ENCODE measurements at regions not wholly inside any gene's neighbourhood (a gene's known extent, or its start where the extent isn't known, plus 50 kb on each side); places are given as distances from the start of the nearest gene placed in this dataset.
"Not testable (repeated sequence)": the region's sequence is repeated elsewhere in the genome, so short reads cannot be mapped to it uniquely, and the experiment has no call there.

GRCh38 chr5:50343715-50344114, 97.4 kb downstream of the EMB start:
- no peak overlapping the region for H3K4me3 ChIP-seq (ENCODE audit: low read depth, low read length)
- DNase-seq (ENCODE audit: low read depth) = no peak
- TF ChIP-seq CTCF (IDR thresholded peaks at IDR 0.05; ENCODE audit: insufficient read depth, low read length) = no peak

GRCh38 chr5:50340757-50341156, 100.3 kb downstream of the EMB start:
- TF ChIP-seq CTCF (IDR thresholded peaks at IDR 0.05; ENCODE audit: insufficient read depth, low read length) = no peak
- DNase-seq (ENCODE audit: low read depth) = peak; percentile 2
- H3K4me3 ChIP-seq (ENCODE audit: low read depth, low read length) = no peak overlapping the region

- not testable (repeated sequence) for DNase-seq (ENCODE audit: low read depth); H3K4me3 ChIP-seq (ENCODE audit: low read depth, low read length)
Measured at GRCh38 chr5:50330633-50331032, 110.5 kb downstream of the EMB start.

GRCh38 chr5:50328193-50328729, 112.8 kb downstream of the EMB start:
- no peak for TF ChIP-seq CTCF (IDR thresholded peaks at IDR 0.05; ENCODE audit: insufficient read depth, low read length)
- DNase-seq (ENCODE audit: low read depth) = no peak
- H3K4me3 ChIP-seq (ENCODE audit: low read depth, low read length) = no peak overlapping the region

- peak; percentile 68 for TF ChIP-seq CTCF (IDR thresholded peaks at IDR 0.05; ENCODE audit: insufficient read depth, low read length)
- DNase-seq (ENCODE audit: low read depth) = peak; percentile 59
- H3K4me3 ChIP-seq (ENCODE audit: low read depth, low read length) = no peak overlapping the region
Measured at GRCh38 chr5:50325237-50325832, 115.8 kb downstream of the EMB start.

- DNase-seq (ENCODE audit: low read depth) = peak; percentile 31
- H3K4me3 ChIP-seq (ENCODE audit: low read depth, low read length) = no peak overlapping the region
- TF ChIP-seq CTCF (IDR thresholded peaks at IDR 0.05; ENCODE audit: insufficient read depth, low read length) = peak; percentile 63
Measured at GRCh38 chr5:50320131-50320749, 120.8 kb downstream of the EMB start.

GRCh38 chr5:50318220-50318619, 122.9 kb downstream of the EMB start:
- no peak overlapping the region for H3K4me3 ChIP-seq (ENCODE audit: low read depth, low read length)
- no peak for DNase-seq (ENCODE audit: low read depth)
- no peak for TF ChIP-seq CTCF (IDR thresholded peaks at IDR 0.05; ENCODE audit: insufficient read depth, low read length)

- H3K4me3 ChIP-seq (ENCODE audit: low read depth, low read length); DNase-seq (ENCODE audit: low read depth): not testable (repeated sequence)
Measured at GRCh38 chr5:50306488-50306887, 134.6 kb downstream of the EMB start.
